GM21723 (cell line): ENCODE measurements at regions not wholly inside any gene's neighbourhood (a gene's known extent, or its start where the extent isn't known, plus 50 kb on each side); places are given as distances from the start of the nearest gene placed in this dataset.

Experiments used
- ATAC-seq: cut with Tn5 transposase; IDR thresholded peaks from one replicate; pipeline ENCODE4 v1.9.1; 2021; ENCODE audit warnings: mild to moderate bottlenecking, moderate library complexity; ENCODE audit not compliant: unreplicated experiment

GRCh38 chr2:146949400-146949799 is 895.4 kb upstream of the ACVR2A start:
- ATAC-seq = no peak

DNA sequence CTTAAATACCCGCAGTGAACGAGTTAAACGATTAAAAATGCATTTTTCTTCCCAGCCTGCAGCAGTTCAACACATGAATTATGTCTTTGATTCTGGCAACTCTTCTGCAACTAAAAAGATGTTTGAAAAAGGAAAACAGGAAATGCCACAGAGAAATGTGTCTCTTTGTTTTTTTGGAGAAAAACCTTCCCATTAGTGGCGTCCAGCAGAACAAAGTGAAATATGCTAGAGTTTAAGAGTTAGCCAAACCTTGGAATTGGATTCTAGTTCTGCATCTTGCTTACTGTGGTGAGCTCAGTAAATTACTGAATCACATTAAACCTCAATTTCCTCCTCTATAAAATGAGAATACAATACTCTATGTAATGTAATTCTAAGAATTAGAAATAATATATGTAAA is 900.2 kb upstream of the ACVR2A start:
- ATAC-seq = no peak

GRCh38 chr2:146939991-146940685 is 904.7 kb upstream of the ACVR2A start:
- no peak for ATAC-seq

DNA sequence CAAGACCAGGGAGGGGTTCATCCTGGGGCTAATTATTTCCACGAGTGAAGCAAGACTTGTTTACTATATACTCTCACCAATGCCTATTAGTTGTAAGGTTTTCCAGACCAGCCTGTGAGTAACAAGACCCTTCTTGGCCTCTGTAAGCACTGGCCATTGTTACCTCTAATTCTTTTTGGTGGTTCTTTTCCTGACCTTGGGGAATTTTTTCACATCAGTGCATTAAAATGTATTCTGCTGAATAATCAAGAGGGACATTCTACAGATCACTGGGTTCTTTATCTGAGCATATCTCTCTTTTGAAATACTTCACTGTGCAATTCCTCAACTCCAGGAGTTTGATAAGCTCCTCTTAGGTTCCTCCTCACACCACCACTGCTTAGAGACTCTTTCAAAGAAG is 909.9 kb upstream of the ACVR2A start:
- no peak for ATAC-seq

GRCh38 chr2:146931109-146931508 is 913.7 kb upstream of the ACVR2A start:
- no peak for ATAC-seq

DNA sequence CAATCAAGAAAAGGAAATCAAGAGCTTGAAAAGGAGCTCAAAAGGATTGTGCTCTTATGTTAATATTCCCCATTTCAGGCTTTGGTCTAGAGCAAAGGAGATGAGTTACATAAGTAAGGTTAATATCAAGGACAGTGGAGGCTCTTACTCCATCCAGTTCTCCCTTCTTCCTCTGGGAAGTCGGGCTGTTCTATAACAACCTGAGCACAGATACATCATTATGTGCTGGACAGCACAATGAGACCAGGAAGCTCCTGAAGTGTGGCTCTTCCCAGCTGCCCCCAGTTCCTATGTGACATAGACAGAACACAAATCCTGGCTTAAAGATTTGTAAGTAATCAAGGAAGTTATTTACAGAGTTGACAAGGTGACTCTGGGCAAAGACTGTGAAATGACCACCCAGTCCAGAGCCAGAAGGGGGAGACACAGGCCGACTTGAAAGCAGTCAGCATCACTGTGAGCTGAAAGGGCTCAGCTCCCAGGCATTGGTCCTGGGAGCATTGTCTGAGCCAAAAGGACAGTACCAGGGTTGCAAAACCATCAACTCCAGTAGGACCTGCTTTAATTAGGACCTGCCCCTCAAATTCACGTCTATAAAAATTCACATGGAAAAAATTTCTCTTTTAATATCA is 917.6 kb upstream of the ACVR2A start:
- ATAC-seq = no peak

GRCh38 chr2:146918280-146918679 is 926.5 kb upstream of the ACVR2A start:
- ATAC-seq = no peak

- no peak for ATAC-seq
Measured at GRCh38 chr2:146917431-146918042, 927.3 kb upstream of the ACVR2A start.

DNA sequence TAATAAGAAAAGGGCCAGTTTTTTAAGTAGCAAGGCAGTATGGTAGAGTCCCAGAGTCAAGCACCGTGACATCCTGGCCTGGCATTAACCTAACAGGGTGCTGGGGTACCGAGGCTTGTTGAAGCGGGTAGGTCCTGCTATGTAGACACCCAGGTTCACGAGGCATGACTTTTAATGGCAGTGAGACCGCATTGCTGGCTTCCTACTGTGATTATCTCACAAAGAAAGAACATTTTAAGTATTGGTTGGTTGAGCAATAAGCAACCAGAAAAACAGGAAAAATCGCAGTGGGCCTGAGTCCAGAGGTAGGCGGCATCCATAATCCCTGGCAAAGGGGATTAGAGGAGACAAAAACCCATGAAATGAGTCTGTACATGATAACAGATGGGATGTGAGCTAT is 927.9 kb upstream of the ACVR2A start:
- no peak for ATAC-seq

DNA sequence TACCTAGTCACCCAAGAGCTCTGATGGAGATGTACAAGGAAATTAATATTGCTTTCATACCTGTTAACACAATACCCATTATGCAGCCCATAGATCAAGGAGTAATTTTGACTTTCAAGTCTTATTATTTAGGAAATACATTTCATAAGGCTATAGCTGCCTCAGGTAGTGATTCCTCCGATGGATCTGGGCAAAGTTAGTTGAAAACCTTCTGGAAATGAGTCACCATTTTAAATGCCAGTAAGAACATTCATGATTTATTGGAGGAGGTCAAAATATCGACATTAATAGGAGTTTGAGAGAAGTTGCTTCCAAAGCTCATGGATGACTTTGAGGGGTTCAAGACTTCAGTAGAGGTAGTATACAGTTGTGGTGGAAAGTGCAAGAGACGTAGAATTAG is 931.4 kb upstream of the ACVR2A start:
- no peak for ATAC-seq

DNA sequence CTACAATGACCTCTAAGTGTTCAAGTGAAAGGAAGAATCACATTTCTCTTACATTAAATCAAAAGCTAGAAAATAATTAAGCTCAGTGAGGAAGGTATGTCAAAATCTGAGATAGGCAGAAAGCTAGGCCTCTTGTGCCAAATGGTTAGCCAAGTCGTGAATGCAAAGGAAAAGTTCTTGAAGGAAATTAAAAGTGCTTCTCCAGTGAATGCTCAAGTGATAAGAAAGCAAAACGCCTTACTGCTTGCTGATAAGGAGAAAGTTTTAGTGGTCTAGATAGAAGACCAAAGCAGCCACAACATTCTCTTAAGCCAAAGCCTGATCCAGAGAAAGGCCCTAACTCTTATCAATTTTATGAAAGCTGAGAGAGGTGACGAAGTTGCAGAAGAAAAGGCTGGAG is 932.3 kb upstream of the ACVR2A start:
- ATAC-seq = no peak

GRCh38 chr2:146908776-146909175 is 936.1 kb upstream of the ACVR2A start:
- no peak for ATAC-seq

DNA sequence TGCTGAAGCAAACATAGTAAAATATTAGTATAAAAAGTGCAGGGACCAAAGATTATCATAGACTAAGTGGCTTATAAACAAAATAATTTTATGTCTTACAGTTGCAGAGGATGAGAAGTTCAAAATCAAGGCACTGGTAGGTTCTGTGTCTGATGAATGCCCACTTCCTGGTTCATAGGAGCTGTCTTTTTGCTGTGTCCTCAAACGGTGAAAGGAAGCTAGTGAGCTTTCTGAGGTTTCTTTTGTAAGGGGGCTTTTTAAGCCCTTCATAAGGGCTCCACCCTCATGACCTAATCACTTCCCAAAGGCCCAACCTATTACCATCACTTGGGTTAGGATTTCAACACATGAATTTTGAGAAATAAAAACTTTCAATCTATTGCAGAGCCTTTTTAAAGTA is 946.7 kb upstream of the ACVR2A start:
- ATAC-seq = no peak

DNA sequence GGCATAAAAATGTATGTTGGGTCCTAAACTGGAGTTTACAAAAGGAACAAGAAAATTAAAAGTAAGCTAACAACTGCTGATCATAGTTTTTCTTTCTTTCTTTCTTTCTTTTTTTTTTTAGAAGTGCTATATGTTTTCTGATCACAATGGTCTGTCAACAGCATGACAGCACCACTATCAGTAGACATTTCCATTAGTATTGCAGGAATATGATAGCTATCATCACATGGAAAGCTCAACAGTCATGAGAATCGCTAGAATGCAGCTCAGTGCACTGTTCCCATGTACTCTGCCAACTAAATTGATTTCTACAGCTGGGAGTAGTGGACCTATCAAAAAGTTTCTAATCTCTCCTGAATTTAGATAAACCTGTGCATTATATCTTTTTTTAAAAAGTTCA is 950.3 kb upstream of the ACVR2A start:
- ATAC-seq = no peak

- ATAC-seq = no peak
Measured at GRCh38 chr2:146893500-146894041, 951.3 kb upstream of the ACVR2A start.

DNA sequence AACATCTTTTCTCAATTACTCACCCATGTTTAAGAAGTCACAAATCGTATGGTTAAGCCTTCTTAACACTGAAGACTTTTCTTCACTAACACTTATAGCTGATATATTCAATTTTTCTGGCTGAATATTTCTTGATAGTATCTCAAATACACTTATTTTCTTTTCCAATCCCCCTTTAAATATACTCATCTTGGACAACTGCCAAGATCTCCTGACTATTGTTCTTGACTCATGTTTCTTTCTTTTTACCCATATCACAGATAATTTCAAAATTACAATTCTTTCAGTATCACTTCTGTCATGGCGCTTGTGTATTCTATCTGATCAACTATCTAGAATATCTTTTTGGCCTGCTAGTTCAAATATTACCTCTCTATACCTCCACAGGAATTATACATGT is 954.3 kb upstream of the ACVR2A start:
- ATAC-seq = no peak

- no peak for ATAC-seq
Measured at GRCh38 chr2:146879882-146880281, 964.9 kb upstream of the ACVR2A start.

DNA sequence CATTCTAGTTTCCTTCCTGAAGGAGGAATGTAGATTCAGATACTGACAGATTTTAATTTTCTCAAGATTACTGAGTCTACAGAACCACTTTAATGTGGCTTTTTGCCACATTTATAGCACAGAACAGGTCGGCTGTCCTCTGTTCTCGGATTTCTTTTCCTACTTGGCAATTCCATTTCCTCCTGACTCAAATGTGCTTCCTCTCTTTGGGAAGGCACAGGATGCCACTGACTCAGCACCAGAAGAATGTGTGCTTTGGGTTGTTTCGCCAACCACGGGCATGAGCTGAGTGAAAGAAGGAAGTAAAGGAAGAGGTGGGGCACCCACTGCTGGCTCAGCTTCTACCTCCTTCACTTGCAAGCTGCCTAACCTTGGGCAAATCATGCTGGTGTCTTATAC is 970.6 kb upstream of the ACVR2A start:
- no peak for ATAC-seq

GRCh38 chr2:146873646-146874259 is 971.1 kb upstream of the ACVR2A start:
- ATAC-seq = no peak

GRCh38 chr2:146873056-146873455 is 971.8 kb upstream of the ACVR2A start:
- ATAC-seq = no peak

DNA sequence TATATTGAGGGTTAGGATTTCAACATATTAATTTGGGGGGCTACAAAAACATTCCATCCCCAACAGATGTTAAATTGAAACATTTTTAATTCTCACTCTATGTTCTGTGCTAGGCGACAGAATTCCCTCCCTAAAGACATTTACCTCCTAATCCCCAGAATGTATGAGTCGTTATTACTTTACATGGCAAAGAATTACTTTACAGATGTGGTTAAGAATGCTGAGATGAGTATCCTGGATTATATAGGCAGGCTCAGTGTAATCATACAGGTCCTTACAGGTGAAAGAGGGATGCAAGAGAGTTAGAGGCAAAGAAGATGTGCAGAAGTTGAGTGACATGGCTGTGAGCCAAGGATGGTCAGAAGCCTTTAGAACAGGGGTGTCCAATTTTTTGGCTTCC is 974.1 kb upstream of the ACVR2A start:
- ATAC-seq = no peak

DNA sequence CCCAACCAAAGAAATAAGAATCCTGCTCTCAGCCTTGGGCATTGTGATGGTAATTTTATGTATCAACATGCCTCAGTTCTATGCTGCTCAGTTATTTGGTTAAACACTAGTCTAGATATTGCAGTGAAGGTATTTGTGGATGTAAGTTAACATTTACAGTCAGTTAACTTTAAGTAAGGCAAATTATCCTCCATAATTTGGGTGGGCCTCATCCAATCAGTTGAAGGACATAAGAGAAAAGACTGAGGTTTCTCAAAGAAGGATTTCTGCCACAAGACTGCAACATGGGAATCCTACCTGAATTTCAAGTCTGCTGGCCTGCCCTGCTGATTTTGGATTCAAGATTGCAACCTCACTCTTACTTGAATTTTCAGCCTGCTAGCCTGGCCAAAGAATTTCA is 975.5 kb upstream of the ACVR2A start:
- ATAC-seq = no peak
